ENCODE measurements at regions not wholly inside any gene's neighbourhood (a gene's known extent, or its start where the extent isn't known, plus 50 kb on each side); places are given as distances from the start of the nearest gene placed in this dataset.
"Not testable (repeated sequence)": the region's sequence is repeated elsewhere in the genome, so short reads cannot be mapped to it uniquely, and the experiment has no call there.

DNA sequence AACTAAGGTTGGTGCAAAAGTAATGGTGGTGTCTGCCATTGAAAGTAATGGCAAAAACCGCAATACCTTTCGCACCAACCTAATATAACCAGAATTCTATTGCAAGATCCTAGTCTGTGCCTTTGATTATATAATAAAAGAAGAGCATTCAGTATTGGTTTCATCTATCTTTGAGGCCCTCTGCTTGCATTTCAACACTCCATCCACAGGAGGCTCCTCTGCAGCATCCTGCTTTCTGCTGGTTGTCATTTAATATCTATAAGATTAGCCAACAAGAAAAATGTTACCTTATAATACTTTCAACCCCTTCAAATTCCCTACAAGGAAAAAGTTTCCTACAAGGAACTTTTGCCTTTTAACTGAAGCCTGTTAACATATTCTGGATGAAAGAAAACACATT, 139.2 kb downstream of the CDCA7 start:
- H3K4me1 Mint-ChIP-seq (ENCODE audit: low read depth in 2 of 2): no peaks in the 10 kb centered on the region
- H3K9me3 Mint-ChIP-seq: no peaks in the 10 kb centered on the region
- no peak for ATAC-seq (replicated peaks)
- peaks cover 14 to 42% of the 10 kb centered on the region in 2 donors for H3K27me3 Mint-ChIP-seq
- no peak overlapping the region for H3K27ac Mint-ChIP-seq
- peaks cover 2% of the 10 kb centered on the region for H3K36me3 Mint-ChIP-seq (ENCODE audit: insufficient read depth)
- DNase-seq: no peak
- H3K4me3 Mint-ChIP-seq: no peak overlapping the region

GRCh38 chr2:173496746-173497145, 142.1 kb downstream of the CDCA7 start:
- Mint-ChIP-seq H3K27ac (no peak overlapping the region), H3K36me3 (ENCODE audit: insufficient read depth) (peaks cover 2% of the 10 kb centered on the region), H3K27me3 (peaks cover 13 to 36% of the 10 kb centered on the region in 2 donors), H3K4me1 (ENCODE audit: low read depth in 2 of 2) (no peaks in the 10 kb centered on the region), H3K4me3 (no peak overlapping the region), H3K9me3 (peaks cover 0 to 1% of the 10 kb centered on the region in 2 donors)
- no peak for ATAC-seq (replicated peaks)
- no peak for DNase-seq

DNA sequence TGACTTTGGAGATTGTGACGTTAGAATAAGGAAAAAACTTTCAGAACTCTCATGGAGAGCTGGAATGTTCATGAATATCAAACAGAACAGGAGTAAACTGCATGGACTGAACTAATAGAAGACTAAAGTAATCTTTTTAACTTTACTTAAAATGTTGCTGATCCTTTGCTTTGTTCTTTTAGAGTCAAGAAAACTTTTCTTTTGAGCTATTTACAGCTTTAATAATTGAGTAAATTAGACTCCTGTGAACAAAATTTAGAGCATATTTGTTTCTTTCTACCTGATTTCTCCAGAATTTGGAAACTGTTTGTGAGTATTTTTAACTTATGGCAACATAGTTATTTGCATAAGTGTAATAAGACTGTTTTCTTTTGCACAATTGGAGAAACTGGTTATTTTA, 146.3 kb downstream of the CDCA7 start:
- peaks cover 0 to 1% of the 10 kb centered on the region in 2 donors for H3K9me3 Mint-ChIP-seq
- DNase-seq: no peak
- H3K4me3 Mint-ChIP-seq: no peak overlapping the region
- H3K4me1 Mint-ChIP-seq (ENCODE audit: low read depth in 2 of 2): no peaks in the 10 kb centered on the region
- H3K36me3 Mint-ChIP-seq (ENCODE audit: insufficient read depth): no peaks in the 10 kb centered on the region
- no peak for ATAC-seq (replicated peaks)
- peaks cover 23 to 56% of the 10 kb centered on the region in 2 donors for H3K27me3 Mint-ChIP-seq
- H3K27ac Mint-ChIP-seq: no peak overlapping the region

GRCh38 chr2:173502296-173502695, 147.6 kb downstream of the CDCA7 start:
- Mint-ChIP-seq H3K36me3 (ENCODE audit: insufficient read depth) (no peaks in the 10 kb centered on the region), H3K9me3 (peaks cover 0 to 1% of the 10 kb centered on the region in 2 donors), H3K4me3 (no peak overlapping the region), H3K4me1 (ENCODE audit: low read depth in 2 of 2) (no peaks in the 10 kb centered on the region), H3K27me3 (peaks cover 33 to 68% of the 10 kb centered on the region in 2 donors), H3K27ac (no peak overlapping the region)
- DNase-seq (no peak), ATAC-seq (replicated peaks) (no peak)

DNA sequence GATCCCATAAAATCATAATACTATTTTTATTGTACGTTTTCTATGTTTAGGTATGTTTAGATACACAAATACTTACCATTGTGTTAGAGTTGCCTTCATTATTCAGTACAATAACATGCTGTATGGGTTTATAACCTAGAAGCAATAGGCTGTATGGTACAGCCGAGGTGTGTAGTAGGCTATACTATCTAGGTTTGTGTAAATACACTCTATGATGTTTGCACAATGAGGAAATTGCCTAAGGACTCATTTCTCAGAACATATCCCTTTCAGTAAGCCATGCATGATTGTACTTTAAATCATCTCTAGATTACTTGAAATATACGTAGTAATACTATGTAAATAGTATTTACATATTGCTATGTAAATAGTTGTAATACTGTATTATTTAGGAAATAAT, 156.7 kb downstream of the CDCA7 start:
- H3K27me3 Mint-ChIP-seq: peaks cover 51 to 53% of the 10 kb centered on the region in 2 donors
- no peaks in the 10 kb centered on the region for H3K9me3 Mint-ChIP-seq
- H3K27ac Mint-ChIP-seq: no peak overlapping the region
- DNase-seq (no peak), ATAC-seq (replicated peaks) (no peak)
- H3K4me1 Mint-ChIP-seq (ENCODE audit: low read depth in 2 of 2): no peaks in the 10 kb centered on the region
- peaks cover 3% of the 10 kb centered on the region for H3K36me3 Mint-ChIP-seq (ENCODE audit: insufficient read depth)
- H3K4me3 Mint-ChIP-seq: no peak overlapping the region

DNA sequence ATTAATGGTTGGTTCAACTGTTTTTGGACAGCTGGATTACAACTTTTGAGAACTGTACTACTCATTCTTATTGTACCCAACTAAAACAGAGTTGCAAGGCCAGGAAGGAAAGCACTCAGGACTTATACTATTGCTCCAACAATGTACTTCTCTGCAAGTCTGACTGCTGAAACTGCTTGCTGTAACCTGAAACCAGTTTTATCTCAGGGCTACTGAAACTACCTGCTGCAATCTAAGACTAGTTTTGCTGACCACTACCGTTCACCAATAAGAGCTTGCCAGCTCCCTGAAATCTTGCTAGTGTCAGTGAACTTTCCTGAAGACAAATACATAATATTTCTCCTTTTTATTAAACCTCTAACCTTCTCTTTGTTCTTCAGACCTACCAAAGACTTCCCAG, 157.3 kb downstream of the CDCA7 start:
- H3K4me1 Mint-ChIP-seq (ENCODE audit: low read depth in 2 of 2): no peaks in the 10 kb centered on the region
- H3K4me3 Mint-ChIP-seq: no peak overlapping the region
- no peak overlapping the region for H3K27ac Mint-ChIP-seq
- ATAC-seq (replicated peaks) (no peak), DNase-seq (no peak)
- H3K9me3 Mint-ChIP-seq: no peaks in the 10 kb centered on the region
- H3K36me3 Mint-ChIP-seq (ENCODE audit: insufficient read depth): peaks cover 3% of the 10 kb centered on the region
- peaks cover 46 to 47% of the 10 kb centered on the region in 2 donors for H3K27me3 Mint-ChIP-seq

GRCh38 chr2:173513107-173513727, 158.5 kb downstream of the CDCA7 start:
- H3K9me3 Mint-ChIP-seq: peaks cover 0 to 2% of the 10 kb centered on the region in 2 donors
- peaks cover 33 to 36% of the 10 kb centered on the region in 2 donors for H3K27me3 Mint-ChIP-seq
- no peak overlapping the region for H3K27ac Mint-ChIP-seq
- peaks cover 3% of the 10 kb centered on the region for H3K36me3 Mint-ChIP-seq (ENCODE audit: insufficient read depth)
- ATAC-seq (replicated peaks) (no peak), DNase-seq (no peak)
- no peak overlapping the region for H3K4me3 Mint-ChIP-seq
- no peaks in the 10 kb centered on the region for H3K4me1 Mint-ChIP-seq (ENCODE audit: low read depth in 2 of 2)

- Mint-ChIP-seq H3K27ac (no peak overlapping the region), H3K4me3 (no peak overlapping the region), H3K36me3 (ENCODE audit: insufficient read depth) (no peaks in the 10 kb centered on the region), H3K27me3 (peaks cover 17 to 28% of the 10 kb centered on the region in 2 donors), H3K4me1 (ENCODE audit: low read depth in 2 of 2) (no peaks in the 10 kb centered on the region), H3K9me3 (peaks cover 0 to 3% of the 10 kb centered on the region in 2 donors)
- DNase-seq: no peak
- ATAC-seq (replicated peaks): no peak
Measured at GRCh38 chr2:173520918-173521317, 166.2 kb downstream of the CDCA7 start.

DNA sequence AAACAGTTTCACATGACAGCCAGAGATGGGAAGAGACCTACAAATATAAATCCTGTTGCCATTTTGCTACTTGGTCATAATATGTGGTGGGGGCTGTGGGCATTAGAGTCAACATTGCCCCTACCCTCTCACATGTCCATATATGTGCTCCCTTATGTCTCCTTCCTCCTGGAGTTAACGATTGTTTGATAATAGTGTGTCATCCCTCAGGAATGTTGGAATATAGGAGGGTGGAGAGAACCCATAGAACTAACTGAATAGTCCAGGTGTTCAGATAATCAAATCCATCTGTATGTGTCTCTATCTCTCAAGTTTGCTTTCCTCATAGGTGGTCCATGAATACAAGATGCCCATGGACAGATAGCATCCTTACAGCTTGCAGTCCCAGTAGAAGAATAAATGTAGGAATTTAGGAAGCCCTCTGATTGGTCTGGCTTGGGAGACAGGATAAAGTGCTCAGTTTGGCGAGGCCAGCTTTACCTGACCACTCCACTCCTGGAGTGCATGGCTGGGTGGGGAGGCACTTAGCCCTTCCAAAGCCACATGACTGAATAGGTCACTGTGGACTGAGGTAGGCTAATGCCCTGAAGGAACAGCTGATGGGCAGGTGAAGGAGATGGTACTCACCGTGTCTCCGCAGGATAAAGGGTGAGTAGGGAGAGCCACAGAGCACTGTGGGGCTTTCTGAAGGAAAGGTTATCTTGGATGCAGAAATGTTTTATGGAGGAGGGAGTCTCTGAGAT, 166.9 kb downstream of the CDCA7 start:
- ATAC-seq (replicated peaks): no peak
- peaks cover 17 to 28% of the 10 kb centered on the region in 2 donors for H3K27me3 Mint-ChIP-seq
- DNase-seq: no peak
- no peak overlapping the region for H3K4me3 Mint-ChIP-seq
- H3K36me3 Mint-ChIP-seq (ENCODE audit: insufficient read depth): no peaks in the 10 kb centered on the region
- peaks cover 0 to 4% of the 10 kb centered on the region in 2 donors for H3K9me3 Mint-ChIP-seq
- H3K4me1 Mint-ChIP-seq (ENCODE audit: low read depth in 2 of 2): no peaks in the 10 kb centered on the region
- H3K27ac Mint-ChIP-seq: no peak overlapping the region

GRCh38 chr2:173523497-173523896, 168.8 kb downstream of the CDCA7 start:
- peaks cover 17 to 28% of the 10 kb centered on the region in 2 donors for H3K27me3 Mint-ChIP-seq
- DNase-seq (no peak), ATAC-seq (replicated peaks) (no peak)
- H3K9me3 Mint-ChIP-seq: peaks cover 0 to 2% of the 10 kb centered on the region in 2 donors
- H3K4me1 Mint-ChIP-seq (ENCODE audit: low read depth in 2 of 2): no peaks in the 10 kb centered on the region
- no peak overlapping the region for H3K27ac Mint-ChIP-seq
- H3K4me3 Mint-ChIP-seq: no peak overlapping the region
- H3K36me3 Mint-ChIP-seq (ENCODE audit: insufficient read depth): no peaks in the 10 kb centered on the region

DNA sequence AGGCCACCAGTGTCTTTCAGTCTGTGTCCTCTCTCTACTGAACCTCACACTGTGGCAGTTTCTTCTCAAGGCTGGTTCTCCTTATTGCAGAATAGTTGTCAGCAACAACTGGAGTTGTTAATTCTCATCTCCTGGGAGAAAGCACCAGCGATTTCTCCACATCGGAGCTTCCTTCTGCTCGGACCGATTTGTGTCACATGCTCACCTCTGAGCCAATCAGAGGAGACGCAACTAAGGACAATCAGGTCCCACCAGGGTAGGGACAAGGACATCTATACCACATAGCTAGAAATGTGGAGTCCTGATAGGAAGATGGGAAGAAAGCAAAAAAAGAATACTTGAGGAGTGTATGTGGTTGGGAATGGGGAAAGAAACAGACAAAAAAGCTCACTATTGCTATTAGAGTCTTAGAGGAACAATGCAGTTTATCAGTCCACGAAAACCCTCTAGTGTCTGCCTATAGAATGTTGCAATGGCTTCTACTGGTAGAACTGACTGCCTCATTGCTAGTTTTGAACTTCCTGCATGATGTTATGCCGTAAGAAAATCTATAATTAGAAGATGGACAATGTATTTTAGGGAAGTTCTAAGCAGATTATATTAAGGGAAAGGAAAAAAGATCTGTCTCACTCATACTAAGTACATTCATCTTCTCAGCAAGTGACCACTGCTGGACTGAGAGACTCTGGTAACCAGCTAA, 169.7 kb downstream of the CDCA7 start:
- no peaks in the 10 kb centered on the region for H3K4me1 Mint-ChIP-seq (ENCODE audit: low read depth in 2 of 2)
- H3K36me3 Mint-ChIP-seq (ENCODE audit: insufficient read depth): no peaks in the 10 kb centered on the region
- peaks cover 0 to 2% of the 10 kb centered on the region in 2 donors for H3K9me3 Mint-ChIP-seq
- no peak for DNase-seq
- no peak for ATAC-seq (replicated peaks)
- H3K4me3 Mint-ChIP-seq: no peak overlapping the region
- H3K27ac Mint-ChIP-seq: no peak overlapping the region
- H3K27me3 Mint-ChIP-seq: peaks cover 17 to 22% of the 10 kb centered on the region in 2 donors

GRCh38 chr2:173532732-173533531, 178.3 kb downstream of the CDCA7 start:
- not testable (repeated sequence) for H3K4me3 Mint-ChIP-seq; H3K4me1 Mint-ChIP-seq (ENCODE audit: low read depth in 2 of 2); H3K27ac Mint-ChIP-seq; DNase-seq; H3K9me3 Mint-ChIP-seq; H3K36me3 Mint-ChIP-seq (ENCODE audit: insufficient read depth); ATAC-seq (replicated peaks)
- peaks cover 48 to 49% of the 10 kb centered on the region in 2 donors for H3K27me3 Mint-ChIP-seq

GRCh38 chr2:173537694-173538093, 183.0 kb downstream of the CDCA7 start:
- no peak overlapping the region for H3K27ac Mint-ChIP-seq
- no peaks in the 10 kb centered on the region for H3K4me1 Mint-ChIP-seq (ENCODE audit: low read depth in 2 of 2)
- no peaks in the 10 kb centered on the region for H3K9me3 Mint-ChIP-seq
- no peak overlapping the region for H3K4me3 Mint-ChIP-seq
- H3K27me3 Mint-ChIP-seq: peaks cover 56 to 63% of the 10 kb centered on the region in 2 donors
- no peak for DNase-seq
- no peak for ATAC-seq (replicated peaks)
- no peaks in the 10 kb centered on the region for H3K36me3 Mint-ChIP-seq (ENCODE audit: insufficient read depth)

Data from effector memory CD8-positive, alpha-beta T cell (primary cell).